Naive thymus-derived CD8-positive, alpha-beta T cell (primary cell): ENCODE measurements at regions not wholly inside any gene's neighbourhood (a gene's known extent, or its start where the extent isn't known, plus 50 kb on each side); places are given as distances from the start of the nearest gene placed in this dataset.

Source experiments
- ATAC-seq, 2 donors: fragments of 150-1000 bp; cut with Tn5 transposase in 1 of 2; sonication (Bioruptor Pico), chemical (Tn5 transposase) in 1 of 2; 1 replicate in 1 of 2; 2 replicates in 1 of 2; pipeline ENCODE4 v1.10.0; 2021; ENCODE audit warnings: mild to moderate bottlenecking in 2 of 2, moderate library complexity in 2 of 2
- POLR2A ChIA-PET: fragments of 350-600 bp; sonication (Branson Sonifier 250); formaldehyde crosslinking; loops from one replicate; lab custom pipeline; 2021; ENCODE audit warnings: antibody characterized with exemption; lab: Charles Lee
- DNase-seq, 10 donors: peaks; one replicate each; pipeline versions ENCODE4 v3.0.0 to v3.0.0-alpha.2; 2020 to 2022
- H3K27ac Mint-ChIP-seq, 10 donors: one replicate each; pipeline ENCODE4 v1.8.0; 2020 to 2022; ENCODE audit warnings: mild to moderate bottlenecking in 10 of 10, mixed read lengths in 10 of 10, moderate library complexity in 4 of 10, inconsistent platforms in 1 of 10
- H3K27me3 Mint-ChIP-seq, 5 donors: one replicate each; pipeline ENCODE4 v1.8.0; 2021 to 2022; ENCODE audit warnings: mixed read lengths in 5 of 5
- H3K36me3 Mint-ChIP-seq, 3 donors: one replicate each; pipeline ENCODE4 v1.8.0; 2020 to 2022; ENCODE audit warnings: mixed read lengths in 3 of 3, mild to moderate bottlenecking in 2 of 3, inconsistent platforms in 1 of 3
- H3K4me1 Mint-ChIP-seq, 4 donors: one replicate each; pipeline ENCODE4 v1.8.0; 2021 to 2022; ENCODE audit warnings: mixed read lengths in 4 of 4
- H3K4me3 Mint-ChIP-seq, 10 donors: one replicate each; pipeline ENCODE4 v1.8.0; 2020 to 2022; ENCODE audit warnings: mild to moderate bottlenecking in 10 of 10, mixed read lengths in 10 of 10, moderate library complexity in 6 of 10, inconsistent platforms in 1 of 10
- H3K9me3 Mint-ChIP-seq, 9 donors: one replicate each; pipeline ENCODE4 v1.8.0; 2020 to 2022; ENCODE audit warnings: mixed read lengths in 9 of 9, mild to moderate bottlenecking in 3 of 9, inconsistent platforms in 1 of 9, moderate library complexity in 1 of 9

GRCh38 chr4:108315694-108316093 lies 147.0 kb upstream of the LEF1 start:
- no peak for DNase-seq
- POLR2A ChIA-PET: interaction anchor here (1.1 kb wide), 1 partner anchor 147 kb away, joined by 3 read pairs; the partner anchor contains the start of gene LEF1
- Mint-ChIP-seq H3K4me3 (peak overlapping the region; percentile 55 to 82 (median 78)), H3K27ac (peak overlapping the region in 6 of 10 donors; percentile 14 to 70 (median 38)), H3K9me3 (no peaks in the 10 kb centered on the region), H3K36me3 (peaks cover 0 to 6% (median 4%) of the 10 kb centered on the region in 3 donors), H3K27me3 (no peaks in the 10 kb centered on the region), H3K4me1 (peaks cover 29 to 61% (median 47%) of the 10 kb centered on the region in 4 donors)
- ATAC-seq: no peak

- peak overlapping the region; percentile 55 to 82 (median 78) for H3K4me3 Mint-ChIP-seq
- H3K27ac Mint-ChIP-seq: peak overlapping the region in 9 of 10 donors; percentile 14 to 70 (median 24)
- DNase-seq (peak in 3 of 10 donors; percentile 25 to 47 (median 44)), ATAC-seq (peak; percentile 64 to 71)
- peaks cover 0 to 6% (median 4%) of the 10 kb centered on the region in 3 donors for H3K36me3 Mint-ChIP-seq
- no peaks in the 10 kb centered on the region for H3K9me3 Mint-ChIP-seq
- peaks cover 29 to 61% (median 49%) of the 10 kb centered on the region in 4 donors for H3K4me1 Mint-ChIP-seq
- POLR2A ChIA-PET: interaction anchor here (1.1 kb wide), 1 partner anchor 146 kb away, joined by 3 read pairs; the partner anchor contains the start of gene LEF1
- no peaks in the 10 kb centered on the region for H3K27me3 Mint-ChIP-seq
Observed at GRCh38 chr4:108314900-108315589, 146.3 kb upstream of the LEF1 start.

- Mint-ChIP-seq H3K4me3 (peak overlapping the region in 5 of 10 donors; percentile 74 to 82 (median 79)), H3K9me3 (no peaks in the 10 kb centered on the region), H3K27me3 (no peaks in the 10 kb centered on the region), H3K4me1 (peaks cover 28 to 63% (median 45%) of the 10 kb centered on the region in 4 donors), H3K27ac (peak overlapping the region in 6 of 10 donors; percentile 23 to 69 (median 36)), H3K36me3 (peaks cover 0 to 6% (median 4%) of the 10 kb centered on the region in 3 donors)
- POLR2A ChIA-PET: interaction anchor here (0.6 to 1.0 kb wide), 2 partner anchors 12 to 191 kb away, joined by 3 to 4 read pairs; no protein-coding TSS in a partner anchor
- no peak for DNase-seq
- no peak for ATAC-seq
Observed at GRCh38 chr4:108313546-108314339, 145.0 kb upstream of the LEF1 start.

- Mint-ChIP-seq H3K36me3 (peaks cover 0 to 6% (median 4%) of the 10 kb centered on the region in 3 donors), H3K9me3 (no peaks in the 10 kb centered on the region), H3K4me3 (no peak overlapping the region), H3K27ac (peak overlapping the region in 2 of 10 donors; percentile 36 to 54), H3K4me1 (peaks cover 35 to 76% (median 50%) of the 10 kb centered on the region in 4 donors), H3K27me3 (no peaks in the 10 kb centered on the region)
- DNase-seq: no peak
- no peak for ATAC-seq
- POLR2A ChIA-PET: interaction anchor here (1.2 kb wide), 1 partner anchor 10 kb away, joined by 3 read pairs; no protein-coding TSS in a partner anchor
Observed at GRCh38 chr4:108311313-108311712, 142.6 kb upstream of the LEF1 start.

GRCh38 chr4:108303488-108304177 lies 134.9 kb upstream of the LEF1 start:
- DNase-seq (no peak), ATAC-seq (no peak)
- no peaks in the 10 kb centered on the region for H3K36me3 Mint-ChIP-seq
- H3K9me3 Mint-ChIP-seq: peaks cover 0 to 5% (median 0%) of the 10 kb centered on the region in 9 donors
- no peak overlapping the region for H3K27ac Mint-ChIP-seq
- POLR2A ChIA-PET: no interaction called here
- H3K4me1 Mint-ChIP-seq: peaks cover 13 to 45% (median 28%) of the 10 kb centered on the region in 4 donors
- H3K4me3 Mint-ChIP-seq: no peak overlapping the region
- no peaks in the 10 kb centered on the region for H3K27me3 Mint-ChIP-seq

- Mint-ChIP-seq H3K9me3 (peaks cover 0 to 5% (median 0%) of the 10 kb centered on the region in 9 donors), H3K4me3 (peak overlapping the region in 9 of 10 donors; percentile 4 to 66 (median 31)), H3K27ac (peak overlapping the region; percentile 29 to 89 (median 68)), H3K4me1 (peaks cover 9 to 29% (median 18%) of the 10 kb centered on the region in 4 donors), H3K27me3 (no peaks in the 10 kb centered on the region), H3K36me3 (no peaks in the 10 kb centered on the region)
- ATAC-seq: peak in 1 of 2 donors; percentile 61
- POLR2A ChIA-PET: interaction anchor here (0.6 to 1.6 kb wide), 3 partner anchors 12 to 133 kb away, joined by 3 to 4 read pairs (median 3); partner anchors contain the start of gene LEF1
- peak in 3 of 10 donors; percentile 13 to 15 (median 13) for DNase-seq
Observed at GRCh38 chr4:108301545-108302251, 133.0 kb upstream of the LEF1 start.

- ATAC-seq: no peak
- Mint-ChIP-seq H3K4me3 (no peak overlapping the region), H3K27me3 (no peaks in the 10 kb centered on the region)
Observed at GRCh38 chr4:108297605-108298004, 128.9 kb upstream of the LEF1 start.

GRCh38 chr4:108292229-108292628 lies 123.5 kb upstream of the LEF1 start:
- Mint-ChIP-seq H3K27ac (peak overlapping the region in 2 of 10 donors; percentile 21 to 58), H3K4me3 (no peak overlapping the region), H3K27me3 (no peaks in the 10 kb centered on the region), H3K4me1 (peaks cover 5 to 17% (median 10%) of the 10 kb centered on the region in 4 donors), H3K36me3 (no peaks in the 10 kb centered on the region), H3K9me3 (no peaks in the 10 kb centered on the region)
- ATAC-seq (no peak), DNase-seq (no peak)
- POLR2A ChIA-PET: no interaction called here

More at GRCh38 chr4:108297605-108298004, 128.9 kb upstream of the LEF1 start:
- Mint-ChIP-seq H3K4me1 (peaks cover 11 to 15% (median 13%) of the 10 kb centered on the region in 4 donors), H3K9me3 (peaks cover 0 to 5% (median 0%) of the 10 kb centered on the region in 9 donors), H3K27ac (no peak overlapping the region), H3K36me3 (no peaks in the 10 kb centered on the region)
- no peak for DNase-seq
- POLR2A ChIA-PET: no interaction called here

GRCh38 chr4:108291137-108291536 lies 122.4 kb upstream of the LEF1 start:
- no peaks in the 10 kb centered on the region for H3K36me3 Mint-ChIP-seq
- H3K27me3 Mint-ChIP-seq: no peaks in the 10 kb centered on the region
- no peaks in the 10 kb centered on the region for H3K9me3 Mint-ChIP-seq
- no peak overlapping the region for H3K4me3 Mint-ChIP-seq
- H3K27ac Mint-ChIP-seq: peak overlapping the region in 1 of 10 donors; percentile 12
- ATAC-seq (no peak), DNase-seq (no peak)
- POLR2A ChIA-PET: no interaction called here
- H3K4me1 Mint-ChIP-seq: peaks cover 5 to 17% (median 10%) of the 10 kb centered on the region in 4 donors

- H3K27ac Mint-ChIP-seq: peak overlapping the region in 1 of 10 donors; percentile 4
- H3K36me3 Mint-ChIP-seq: no peaks in the 10 kb centered on the region
- H3K27me3 Mint-ChIP-seq: no peaks in the 10 kb centered on the region
- H3K4me1 Mint-ChIP-seq: peaks cover 4 to 17% (median 11%) of the 10 kb centered on the region in 4 donors
- no peak for DNase-seq
- ATAC-seq: no peak
- H3K4me3 Mint-ChIP-seq: no peak overlapping the region
- POLR2A ChIA-PET: no interaction called here
- no peaks in the 10 kb centered on the region for H3K9me3 Mint-ChIP-seq
Observed at GRCh38 chr4:108287834-108288413, 119.2 kb upstream of the LEF1 start.

GRCh38 chr4:108280072-108280471 lies 111.3 kb upstream of the LEF1 start:
- H3K27ac Mint-ChIP-seq: peak overlapping the region in 1 of 10 donors; percentile 39
- peaks cover 0 to 4% (median 0%) of the 10 kb centered on the region in 9 donors for H3K9me3 Mint-ChIP-seq
- peaks cover 0 to 18% (median 10%) of the 10 kb centered on the region in 3 donors for H3K36me3 Mint-ChIP-seq
- H3K27me3 Mint-ChIP-seq: no peaks in the 10 kb centered on the region
- H3K4me1 Mint-ChIP-seq: peaks cover 0 to 6% (median 2%) of the 10 kb centered on the region in 4 donors
- POLR2A ChIA-PET: no interaction called here
- ATAC-seq: no peak
- no peak for DNase-seq
- no peak overlapping the region for H3K4me3 Mint-ChIP-seq
